Activated CD4-positive, alpha-beta T cell treated with anti-CD3 and anti-CD28 coated beads for 36 hours (primary cell): ENCODE measurements at regions not wholly inside any gene's neighbourhood (a gene's known extent, or its start where the extent isn't known, plus 50 kb on each side); places are given as distances from the start of the nearest gene placed in this dataset.
"Not testable (repeated sequence)": the region's sequence is repeated elsewhere in the genome, so short reads cannot be mapped to it uniquely, and the experiment has no call there.

Experiments
- ATAC-seq: fragments of 200-7000 bp; cut with Tn5 transposase; one replicate; pipeline ENCODE4 v1.10.0; 2021; ENCODE audit warnings: mild to moderate bottlenecking, moderate library complexity
- CTCF ChIA-PET: fragments of 350-600 bp; sonication (Branson Sonifier 250); formaldehyde crosslinking; loops from one replicate; lab custom pipeline; 2021; ENCODE audit warnings: antibody characterized with exemption; lab: Charles Lee
- POLR2A ChIA-PET: fragments of 350-600 bp; sonication (Branson Sonifier 250); formaldehyde crosslinking; loops from one replicate; lab custom pipeline; 2021; ENCODE audit warnings: antibody characterized with exemption, inconsistent platforms; lab: Charles Lee
- DNase-seq: peaks from one replicate; pipeline ENCODE4 v3.0.0-alpha.2; 2020
- H3K27ac Mint-ChIP-seq: one replicate; pipeline ENCODE4 v1.8.0; 2021; ENCODE audit warnings: mixed read lengths
- H3K27me3 Mint-ChIP-seq: one replicate; pipeline ENCODE4 v1.8.0; 2021; ENCODE audit warnings: mixed read lengths
- H3K36me3 Mint-ChIP-seq: one replicate; pipeline ENCODE4 v1.8.0; 2021; ENCODE audit warnings: low read depth, mixed read lengths
- H3K4me1 Mint-ChIP-seq: one replicate; pipeline ENCODE4 v1.8.0; 2021; ENCODE audit warnings: mixed read lengths
- H3K4me3 Mint-ChIP-seq: one replicate; pipeline ENCODE4 v1.8.0; 2021; ENCODE audit warnings: mild to moderate bottlenecking, moderate library complexity, mixed read lengths
- H3K9me3 Mint-ChIP-seq: one replicate; pipeline ENCODE4 v1.8.0; 2021; ENCODE audit warnings: low read depth, mixed read lengths
- intact Hi-C, 2 experiments: fragments of 100-400 bp; cut with DNase I in 1 of 2; cut with micrococcal nuclease in 1 of 2; formaldehyde crosslinking; loops; one replicate each; pipeline versions ENCODE4 v1.14.2 to v1.15.1; 2022 to 2024; cut with DNase I, micrococcal nuclease

GRCh38 chr12:73639397-73639796 lies 898.2 kb upstream of the ATXN7L3B start:
- CTCF ChIA-PET = not testable (repeated sequence)

GRCh38 chr12:73656375-73656774 lies 881.3 kb upstream of the ATXN7L3B start:
- no peaks in the 10 kb centered on the region for H3K4me1 Mint-ChIP-seq
- DNase-seq (no peak), ATAC-seq (no peak)
- H3K9me3 Mint-ChIP-seq = peaks cover 11% of the 10 kb centered on the region
- ChIA-PET CTCF (interaction anchor here (0.6 kb wide), 1 partner anchor 178 kb away, joined by 3 read pairs; no protein-coding TSS in a partner anchor), POLR2A (no interaction called here)
- H3K27ac Mint-ChIP-seq = no peak overlapping the region
- intact Hi-C loops = no loop called here
- no peaks in the 10 kb centered on the region for H3K36me3 Mint-ChIP-seq
- no peak overlapping the region for H3K4me3 Mint-ChIP-seq
- no peaks in the 10 kb centered on the region for H3K27me3 Mint-ChIP-seq

More at GRCh38 chr12:73639397-73639796, 898.2 kb upstream of the ATXN7L3B start:
- H3K27me3 Mint-ChIP-seq, H3K4me3 Mint-ChIP-seq, H3K4me1 Mint-ChIP-seq, DNase-seq, H3K9me3 Mint-ChIP-seq, ATAC-seq, intact Hi-C loops, POLR2A ChIA-PET, H3K27ac Mint-ChIP-seq, H3K36me3 Mint-ChIP-seq: not testable (repeated sequence)

- ChIA-PET POLR2A (no interaction called here), CTCF (no interaction called here)
- ATAC-seq (no peak), DNase-seq (no peak)
- Mint-ChIP-seq H3K4me3 (no peak overlapping the region), H3K9me3 (no peaks in the 10 kb centered on the region), H3K27ac (no peak overlapping the region), H3K4me1 (no peaks in the 10 kb centered on the region), H3K27me3 (no peaks in the 10 kb centered on the region), H3K36me3 (no peaks in the 10 kb centered on the region)
- intact Hi-C loops = no loop called here
Measured at GRCh38 chr12:73659802-73660201, 877.8 kb upstream of the ATXN7L3B start.

- intact Hi-C loops = no loop called here
- Mint-ChIP-seq H3K27me3 (no peaks in the 10 kb centered on the region), H3K4me1 (no peaks in the 10 kb centered on the region), H3K36me3 (no peaks in the 10 kb centered on the region), H3K4me3 (no peak overlapping the region), H3K9me3 (no peaks in the 10 kb centered on the region), H3K27ac (no peak overlapping the region)
- DNase-seq (no peak), ATAC-seq (no peak)
- POLR2A ChIA-PET = no interaction called here
- CTCF ChIA-PET = interaction anchor here (0.8 kb wide), 1 partner anchor 67 kb away, joined by 4 read pairs; no protein-coding TSS in a partner anchor
Measured at GRCh38 chr12:73665193-73665592, 872.4 kb upstream of the ATXN7L3B start.

- intact Hi-C loops = loop anchor here in 1 of 2 experiments (5.0 kb wide), 1 partner anchor 1614 kb away; no protein-coding TSS in a partner anchor
- CTCF ChIA-PET, H3K27me3 Mint-ChIP-seq, H3K27ac Mint-ChIP-seq, DNase-seq, ATAC-seq, H3K9me3 Mint-ChIP-seq, H3K36me3 Mint-ChIP-seq, H3K4me1 Mint-ChIP-seq, H3K4me3 Mint-ChIP-seq, POLR2A ChIA-PET: not testable (repeated sequence)
Measured at GRCh38 chr12:73671550-73671949, 866.1 kb upstream of the ATXN7L3B start.

- POLR2A ChIA-PET = no interaction called here
- intact Hi-C loops = no loop called here
- no peaks in the 10 kb centered on the region for H3K36me3 Mint-ChIP-seq
- no peak for DNase-seq
- H3K4me1 Mint-ChIP-seq = no peaks in the 10 kb centered on the region
- H3K27me3 Mint-ChIP-seq = no peaks in the 10 kb centered on the region
- H3K4me3 Mint-ChIP-seq = no peak overlapping the region
- CTCF ChIA-PET = no interaction called here
- ATAC-seq = no peak
- no peak overlapping the region for H3K27ac Mint-ChIP-seq
- peaks cover 2% of the 10 kb centered on the region for H3K9me3 Mint-ChIP-seq
Measured at GRCh38 chr12:73677520-73678291, 859.9 kb upstream of the ATXN7L3B start.

- ATAC-seq = no peak
- intact Hi-C loops = no loop called here
- Mint-ChIP-seq H3K4me3 (no peak overlapping the region), H3K4me1 (no peaks in the 10 kb centered on the region), H3K9me3 (peaks cover 2% of the 10 kb centered on the region), H3K27me3 (no peaks in the 10 kb centered on the region), H3K27ac (no peak overlapping the region), H3K36me3 (no peaks in the 10 kb centered on the region)
- POLR2A ChIA-PET = no interaction called here
- no peak for DNase-seq
- CTCF ChIA-PET = no interaction called here
Measured at GRCh38 chr12:73678335-73678734, 859.3 kb upstream of the ATXN7L3B start.

GRCh38 chr12:73699318-73699717 lies 838.3 kb upstream of the ATXN7L3B start:
- no peak overlapping the region for H3K4me3 Mint-ChIP-seq
- POLR2A ChIA-PET = no interaction called here

GRCh38 chr12:73714655-73715054 lies 823.0 kb upstream of the ATXN7L3B start:
- peaks cover 1% of the 10 kb centered on the region for H3K9me3 Mint-ChIP-seq
- DNase-seq = no peak
- H3K27ac Mint-ChIP-seq = no peak overlapping the region
- H3K4me1 Mint-ChIP-seq = no peaks in the 10 kb centered on the region
- intact Hi-C loops = no loop called here
- ATAC-seq = no peak
- H3K27me3 Mint-ChIP-seq = no peaks in the 10 kb centered on the region
- H3K4me3 Mint-ChIP-seq = no peak overlapping the region
- ChIA-PET POLR2A (no interaction called here), CTCF (no interaction called here)
- no peaks in the 10 kb centered on the region for H3K36me3 Mint-ChIP-seq

More at GRCh38 chr12:73699318-73699717, 838.3 kb upstream of the ATXN7L3B start:
- H3K4me1 Mint-ChIP-seq = no peaks in the 10 kb centered on the region
- H3K27me3 Mint-ChIP-seq = no peaks in the 10 kb centered on the region
- intact Hi-C loops = no loop called here
- no peak overlapping the region for H3K27ac Mint-ChIP-seq
- CTCF ChIA-PET = no interaction called here
- H3K36me3 Mint-ChIP-seq = no peaks in the 10 kb centered on the region
- H3K9me3 Mint-ChIP-seq = peaks cover 2% of the 10 kb centered on the region
- ATAC-seq (no peak), DNase-seq (no peak)

GRCh38 chr12:73716143-73716542 lies 821.5 kb upstream of the ATXN7L3B start:
- H3K36me3 Mint-ChIP-seq, H3K27me3 Mint-ChIP-seq, DNase-seq, H3K27ac Mint-ChIP-seq, H3K4me3 Mint-ChIP-seq, intact Hi-C loops, H3K9me3 Mint-ChIP-seq, H3K4me1 Mint-ChIP-seq, POLR2A ChIA-PET, ATAC-seq: not testable (repeated sequence)
- CTCF ChIA-PET = interaction anchor here (1.0 kb wide), 1 partner anchor 11 kb away, joined by 4 read pairs; no protein-coding TSS in a partner anchor

- Mint-ChIP-seq H3K27me3 (no peaks in the 10 kb centered on the region), H3K4me3 (no peak overlapping the region), H3K36me3 (no peaks in the 10 kb centered on the region), H3K4me1 (no peaks in the 10 kb centered on the region), H3K27ac (no peak overlapping the region), H3K9me3 (no peaks in the 10 kb centered on the region)
- ChIA-PET CTCF (no interaction called here), POLR2A (no interaction called here)
- ATAC-seq (no peak), DNase-seq (no peak)
- intact Hi-C loops = no loop called here
Measured at GRCh38 chr12:73719223-73719622, 818.4 kb upstream of the ATXN7L3B start.

GRCh38 chr12:73726881-73727280 lies 810.8 kb upstream of the ATXN7L3B start:
- Mint-ChIP-seq H3K4me3 (no peak overlapping the region), H3K4me1 (no peaks in the 10 kb centered on the region), H3K9me3 (no peaks in the 10 kb centered on the region), H3K27me3 (no peaks in the 10 kb centered on the region), H3K36me3 (no peaks in the 10 kb centered on the region), H3K27ac (no peak overlapping the region)
- POLR2A ChIA-PET = no interaction called here
- no peak for ATAC-seq
- intact Hi-C loops = no loop called here
- CTCF ChIA-PET = interaction anchor here (1.2 kb wide), 1 partner anchor 11 kb away, joined by 4 read pairs; no protein-coding TSS in a partner anchor
- DNase-seq = no peak
